PC-3 (cell line): ENCODE measurements at regions not wholly inside any gene's neighbourhood (a gene's known extent, or its start where the extent isn't known, plus 50 kb on each side); places are given as distances from the start of the nearest gene placed in this dataset.

Experiments used
- EZH2phosphoT487 ChIP-seq: fragments of 300-600 bp; sonication (generic); IDR thresholded peaks from 2 replicates; pipeline ENCODE4 v1.6.1; 2018; ENCODE audit warnings: mild to moderate bottlenecking, antibody characterized with exemption, low read length, borderline replicate concordance
- TF ChIP-seq, protein P1 (sequence below): fragments of 300-600 bp; sonication (generic); conservative IDR thresholded peaks from 2 replicates; pipeline ENCODE4 v1.5.1; 2017; ENCODE audit warnings: antibody characterized with exemption, low read depth, mild to moderate bottlenecking, low read length

DNA sequence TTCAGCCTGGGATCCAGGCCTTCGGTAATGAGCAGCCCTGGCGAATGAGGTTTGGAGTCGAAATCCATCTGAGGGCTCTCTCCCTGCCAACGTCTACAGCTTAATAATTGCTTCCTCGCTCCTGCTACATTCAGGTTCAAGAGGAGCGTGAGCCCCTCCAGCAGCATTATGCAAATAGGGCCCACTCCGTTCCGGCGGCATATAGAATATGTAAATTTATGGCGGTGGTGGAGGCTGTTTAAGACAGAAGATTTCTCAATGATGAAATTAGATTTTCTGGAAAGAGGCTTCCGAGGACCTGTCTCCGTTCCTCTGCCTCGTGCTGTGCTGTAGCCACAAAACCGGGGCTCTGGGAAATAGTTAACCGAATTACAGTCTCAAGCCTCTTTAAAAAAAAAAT, 402.8 kb downstream of the MIAT start:
- TF ChIP-seq, protein P1, sequence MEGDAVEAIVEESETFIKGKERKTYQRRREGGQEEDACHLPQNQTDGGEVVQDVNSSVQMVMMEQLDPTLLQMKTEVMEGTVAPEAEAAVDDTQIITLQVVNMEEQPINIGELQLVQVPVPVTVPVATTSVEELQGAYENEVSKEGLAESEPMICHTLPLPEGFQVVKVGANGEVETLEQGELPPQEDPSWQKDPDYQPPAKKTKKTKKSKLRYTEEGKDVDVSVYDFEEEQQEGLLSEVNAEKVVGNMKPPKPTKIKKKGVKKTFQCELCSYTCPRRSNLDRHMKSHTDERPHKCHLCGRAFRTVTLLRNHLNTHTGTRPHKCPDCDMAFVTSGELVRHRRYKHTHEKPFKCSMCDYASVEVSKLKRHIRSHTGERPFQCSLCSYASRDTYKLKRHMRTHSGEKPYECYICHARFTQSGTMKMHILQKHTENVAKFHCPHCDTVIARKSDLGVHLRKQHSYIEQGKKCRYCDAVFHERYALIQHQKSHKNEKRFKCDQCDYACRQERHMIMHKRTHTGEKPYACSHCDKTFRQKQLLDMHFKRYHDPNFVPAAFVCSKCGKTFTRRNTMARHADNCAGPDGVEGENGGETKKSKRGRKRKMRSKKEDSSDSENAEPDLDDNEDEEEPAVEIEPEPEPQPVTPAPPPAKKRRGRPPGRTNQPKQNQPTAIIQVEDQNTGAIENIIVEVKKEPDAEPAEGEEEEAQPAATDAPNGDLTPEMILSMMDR = no peak
- TF ChIP-seq EZH2phosphoT487 = no peak
